ENCODE measurements at regions not wholly inside any gene's neighbourhood (a gene's known extent, or its start where the extent isn't known, plus 50 kb on each side); places are given as distances from the start of the nearest gene placed in this dataset.

DNA sequence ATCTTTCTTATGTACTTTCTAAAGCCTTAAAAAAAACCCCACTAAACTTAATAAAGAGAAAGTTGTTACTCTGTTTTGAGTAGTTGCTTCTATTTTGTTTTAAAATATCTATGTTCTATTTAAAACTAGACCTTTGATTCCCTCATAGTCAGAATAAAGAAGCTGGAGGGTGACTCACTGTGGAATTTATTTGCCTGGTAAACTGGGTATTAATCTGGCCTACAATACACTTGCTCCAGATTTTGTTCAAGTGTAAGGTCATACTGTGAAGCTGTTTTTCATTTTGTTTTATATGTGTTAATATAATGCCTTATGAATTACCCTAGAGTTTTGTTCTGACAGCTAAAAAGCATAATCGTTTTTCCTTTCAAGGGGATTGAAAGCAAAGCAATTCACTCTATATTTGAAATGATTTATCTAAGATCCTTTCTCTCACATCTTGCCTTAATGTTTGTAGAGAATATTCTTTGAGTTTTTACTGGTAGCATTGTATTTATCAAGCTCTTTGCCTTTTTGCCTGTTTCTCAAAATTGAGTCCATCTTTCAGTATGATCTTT, 277.4 kb upstream of the PITX2 start:
- TF ChIP-seq JUND (IDR thresholded peaks at IDR 0.05; ENCODE audit: low read length) (no peak), RAD21 (IDR thresholded peaks at IDR 0.05 in 1 of 2, conservative IDR thresholded peaks at IDR 0.05 in 1 of 2; ENCODE audit: low read depth in 2 of 2, low read length in 2 of 2) (no peak), POLR2AphosphoS5 (IDR thresholded peaks at IDR 0.05; ENCODE audit: low read depth, low read length) (no peak), YY1 (IDR thresholded peaks at IDR 0.05; ENCODE audit: low read depth, low read length) (no peak), POLR2A (IDR thresholded peaks at IDR 0.05; ENCODE audit: control extremely low read depth in 1 of 2, low read depth in 2 of 2, low read length in 2 of 2) (no peak), GABPA (IDR thresholded peaks at IDR 0.05; ENCODE audit: borderline replicate concordance, insufficient read depth, low read length) (no peak), BCL11A (IDR thresholded peaks at IDR 0.05; ENCODE audit: low read depth in 2 of 2, low read length in 2 of 2) (no peak)
- TF ChIP-seq, protein P1, sequence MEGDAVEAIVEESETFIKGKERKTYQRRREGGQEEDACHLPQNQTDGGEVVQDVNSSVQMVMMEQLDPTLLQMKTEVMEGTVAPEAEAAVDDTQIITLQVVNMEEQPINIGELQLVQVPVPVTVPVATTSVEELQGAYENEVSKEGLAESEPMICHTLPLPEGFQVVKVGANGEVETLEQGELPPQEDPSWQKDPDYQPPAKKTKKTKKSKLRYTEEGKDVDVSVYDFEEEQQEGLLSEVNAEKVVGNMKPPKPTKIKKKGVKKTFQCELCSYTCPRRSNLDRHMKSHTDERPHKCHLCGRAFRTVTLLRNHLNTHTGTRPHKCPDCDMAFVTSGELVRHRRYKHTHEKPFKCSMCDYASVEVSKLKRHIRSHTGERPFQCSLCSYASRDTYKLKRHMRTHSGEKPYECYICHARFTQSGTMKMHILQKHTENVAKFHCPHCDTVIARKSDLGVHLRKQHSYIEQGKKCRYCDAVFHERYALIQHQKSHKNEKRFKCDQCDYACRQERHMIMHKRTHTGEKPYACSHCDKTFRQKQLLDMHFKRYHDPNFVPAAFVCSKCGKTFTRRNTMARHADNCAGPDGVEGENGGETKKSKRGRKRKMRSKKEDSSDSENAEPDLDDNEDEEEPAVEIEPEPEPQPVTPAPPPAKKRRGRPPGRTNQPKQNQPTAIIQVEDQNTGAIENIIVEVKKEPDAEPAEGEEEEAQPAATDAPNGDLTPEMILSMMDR (IDR thresholded peaks at IDR 0.05; ENCODE audit: control extremely low read depth in 1 of 3, insufficient read depth in 1 of 3, low read depth in 1 of 3, low read length in 3 of 3), result no peak
